ENCODE measurements at regions not wholly inside any gene's neighbourhood (a gene's known extent, or its start where the extent isn't known, plus 50 kb on each side); places are given as distances from the start of the nearest gene placed in this dataset.

DNA sequence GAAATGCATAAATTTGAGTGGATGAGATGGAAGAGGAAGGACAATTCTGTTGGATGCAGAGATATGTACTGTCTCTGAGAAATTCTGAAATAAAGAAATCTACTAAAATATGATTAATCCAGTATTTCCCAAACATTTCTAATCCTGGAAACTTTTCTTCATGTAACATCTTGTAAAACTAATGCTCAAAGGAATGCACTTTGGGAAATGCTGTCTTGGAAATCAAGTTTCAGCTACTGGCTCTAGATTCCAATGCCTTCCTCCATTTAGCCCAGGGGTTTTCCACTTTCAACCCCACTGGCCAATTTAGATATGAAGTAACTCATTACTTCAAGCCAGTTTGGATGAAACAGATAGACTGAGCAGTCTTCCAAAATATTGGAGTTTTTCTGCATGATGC is 355.1 kb downstream of the TXNL1 start:
- ChIA-PET RAD21 (ENCODE audit: unreplicated experiment) (no interaction called here), SMC1A (ENCODE audit: uncharacterized antibody, unreplicated experiment) (interaction anchor here (1.0 kb wide), 1 partner anchor 11 kb away, joined by 4 read pairs; no protein-coding TSS in a partner anchor), POLR2A (no interaction called here), CTCF (no interaction called here)
- Histone ChIP-seq H3K27me3 (replicated peaks in 1 of 2; ENCODE audit: control insufficient read depth in 2 of 2, insufficient read depth in 2 of 2, low read length in 1 of 2) (no peaks in the 10 kb centered on the region), H3K4me1 (ENCODE audit: control insufficient read depth, insufficient read depth, low read length) (no peaks in the 10 kb centered on the region), H3K27ac (ENCODE audit: control insufficient read depth, insufficient read depth) (no peak overlapping the region), H3K9ac (ENCODE audit: control insufficient read depth, insufficient read depth, low read length) (no peak overlapping the region), H3K4me2 (ENCODE audit: control insufficient read depth, insufficient read depth) (no peak overlapping the region), H3K9me3 (replicated peaks; ENCODE audit: control insufficient read depth, insufficient read depth, low read length) (no peaks in the 10 kb centered on the region), H4K20me1 (ENCODE audit: control insufficient read depth, insufficient read depth) (no peaks in the 10 kb centered on the region), H3K36me3 (ENCODE audit: control insufficient read depth in 2 of 2, insufficient read depth in 2 of 2, low read length in 1 of 2) (no peaks in the 10 kb centered on the region), H3K79me2 (ENCODE audit: control insufficient read depth, insufficient read depth, low read length) (no peaks in the 10 kb centered on the region), H3K4me3 (no peak overlapping the region), H2AFZ (ENCODE audit: control insufficient read depth, low read depth, low read length) (no peak overlapping the region)
- in situ Hi-C loops (cut with MboI) (no loop called here), intact Hi-C loops (cut with micrococcal nuclease; ENCODE audit: unreplicated experiment) (no loop called here)
- DNase-seq (ENCODE audit: low read depth, low spot score) (no peak), ATAC-seq (no peak), FAIRE-seq (no peak)
- TF ChIP-seq NR2C2 (IDR thresholded peaks at IDR 0.05; ENCODE audit: borderline replicate concordance, control insufficient read depth, insufficient read length, low read depth) (no peak), JUND (IDR thresholded peaks at IDR 0.05; ENCODE audit: low read depth, low read length) (no peak), FOXM1 (IDR thresholded peaks at IDR 0.05; ENCODE audit: low read depth, low read length) (no peak), PAX5 (IDR thresholded peaks at IDR 0.05; ENCODE audit: borderline replicate concordance, low read depth, low read length) (no peak), ATF7 (IDR thresholded peaks at IDR 0.05; ENCODE audit: low read depth) (no peak), MEF2A (IDR thresholded peaks at IDR 0.05; ENCODE audit: insufficient read depth, low read depth, low read length) (no peak)
- TF ChIP-seq, protein P1, sequence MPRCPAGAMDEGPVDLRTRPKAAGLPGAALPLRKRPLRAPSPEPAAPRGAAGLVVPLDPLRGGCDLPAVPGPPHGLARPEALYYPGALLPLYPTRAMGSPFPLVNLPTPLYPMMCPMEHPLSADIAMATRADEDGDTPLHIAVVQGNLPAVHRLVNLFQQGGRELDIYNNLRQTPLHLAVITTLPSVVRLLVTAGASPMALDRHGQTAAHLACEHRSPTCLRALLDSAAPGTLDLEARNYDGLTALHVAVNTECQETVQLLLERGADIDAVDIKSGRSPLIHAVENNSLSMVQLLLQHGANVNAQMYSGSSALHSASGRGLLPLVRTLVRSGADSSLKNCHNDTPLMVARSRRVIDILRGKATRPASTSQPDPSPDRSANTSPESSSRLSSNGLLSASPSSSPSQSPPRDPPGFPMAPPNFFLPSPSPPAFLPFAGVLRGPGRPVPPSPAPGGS (IDR thresholded peaks at IDR 0.05; ENCODE audit: borderline replicate concordance, insufficient read depth, low read depth, low read length, poor library complexity, severe bottlenecking), result no peak
- TF ChIP-seq, protein P2, sequence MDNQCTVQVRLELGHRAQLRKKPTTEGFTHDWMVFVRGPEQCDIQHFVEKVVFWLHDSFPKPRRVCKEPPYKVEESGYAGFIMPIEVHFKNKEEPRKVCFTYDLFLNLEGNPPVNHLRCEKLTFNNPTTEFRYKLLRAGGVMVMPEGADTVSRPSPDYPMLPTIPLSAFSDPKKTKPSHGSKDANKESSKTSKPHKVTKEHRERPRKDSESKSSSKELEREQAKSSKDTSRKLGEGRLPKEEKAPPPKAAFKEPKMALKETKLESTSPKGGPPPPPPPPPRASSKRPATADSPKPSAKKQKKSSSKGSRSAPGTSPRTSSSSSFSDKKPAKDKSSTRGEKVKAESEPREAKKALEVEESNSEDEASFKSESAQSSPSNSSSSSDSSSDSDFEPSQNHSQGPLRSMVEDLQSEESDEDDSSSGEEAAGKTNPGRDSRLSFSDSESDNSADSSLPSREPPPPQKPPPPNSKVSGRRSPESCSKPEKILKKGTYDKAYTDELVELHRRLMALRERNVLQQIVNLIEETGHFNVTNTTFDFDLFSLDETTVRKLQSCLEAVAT (IDR thresholded peaks at IDR 0.05), result no peak
- TF ChIP-seq, protein P3, sequence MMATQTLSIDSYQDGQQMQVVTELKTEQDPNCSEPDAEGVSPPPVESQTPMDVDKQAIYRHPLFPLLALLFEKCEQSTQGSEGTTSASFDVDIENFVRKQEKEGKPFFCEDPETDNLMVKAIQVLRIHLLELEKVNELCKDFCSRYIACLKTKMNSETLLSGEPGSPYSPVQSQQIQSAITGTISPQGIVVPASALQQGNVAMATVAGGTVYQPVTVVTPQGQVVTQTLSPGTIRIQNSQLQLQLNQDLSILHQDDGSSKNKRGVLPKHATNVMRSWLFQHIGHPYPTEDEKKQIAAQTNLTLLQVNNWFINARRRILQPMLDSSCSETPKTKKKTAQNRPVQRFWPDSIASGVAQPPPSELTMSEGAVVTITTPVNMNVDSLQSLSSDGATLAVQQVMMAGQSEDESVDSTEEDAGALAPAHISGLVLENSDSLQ (IDR thresholded peaks at IDR 0.05), result no peak
- TF ChIP-seq, protein P4, sequence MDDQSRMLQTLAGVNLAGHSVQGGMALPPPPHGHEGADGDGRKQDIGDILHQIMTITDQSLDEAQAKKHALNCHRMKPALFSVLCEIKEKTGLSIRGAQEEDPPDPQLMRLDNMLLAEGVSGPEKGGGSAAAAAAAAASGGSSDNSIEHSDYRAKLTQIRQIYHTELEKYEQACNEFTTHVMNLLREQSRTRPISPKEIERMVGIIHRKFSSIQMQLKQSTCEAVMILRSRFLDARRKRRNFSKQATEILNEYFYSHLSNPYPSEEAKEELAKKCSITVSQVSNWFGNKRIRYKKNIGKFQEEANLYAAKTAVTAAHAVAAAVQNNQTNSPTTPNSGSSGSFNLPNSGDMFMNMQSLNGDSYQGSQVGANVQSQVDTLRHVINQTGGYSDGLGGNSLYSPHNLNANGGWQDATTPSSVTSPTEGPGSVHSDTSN (IDR thresholded peaks at IDR 0.05; ENCODE audit: insufficient replicate concordance, low read depth, low read length), result no peak
- no TSS peak for BruUV-seq (replicated peaks)
